Upper lobe of right lung (tissue), 1 donor: ENCODE measurements at regions not wholly inside any gene's neighbourhood (a gene's known extent, or its start where the extent isn't known, plus 50 kb on each side); places are given as distances from the start of the nearest gene placed in this dataset.
A peak's percentile ranks its signal among the peaks of the same experiment; 100 is the strongest.

Source experiments
- ATAC-seq: fragments of 200-7000 bp; cut with Tn5 transposase; one replicate; pipeline ENCODE4 v1.9.1; 2020; ENCODE audit warnings: mild to moderate bottlenecking, moderate library complexity
- DNase-seq: peaks from one replicate; pipeline ENCODE4 v3.0.0-alpha.2; 2020
- H3K27ac ChIP-seq: fragments of 200-600 bp; one replicate; pipeline ENCODE4 v1.8.0; 2022
- H3K27me3 ChIP-seq: fragments of 200-600 bp; one replicate; pipeline ENCODE4 v1.8.0; 2022; ENCODE audit warnings: mild to moderate bottlenecking
- H3K36me3 ChIP-seq: fragments of 200-600 bp; one replicate; pipeline ENCODE4 v1.8.0; 2022
- H3K4me1 ChIP-seq: fragments of 200-600 bp; one replicate; pipeline ENCODE4 v1.8.0; 2022
- H3K4me3 ChIP-seq: fragments of 200-600 bp; one replicate; pipeline ENCODE4 v1.8.0; 2022; ENCODE audit warnings: mild to moderate bottlenecking
- H3K9me3 ChIP-seq: fragments of 200-600 bp; one replicate; pipeline ENCODE4 v1.8.0; 2022
- CTCF ChIP-seq: fragments of 200-600 bp; IDR thresholded peaks from one replicate; pipeline ENCODE4 v1.8.0; 2022; ENCODE audit warnings: antibody characterized with exemption
- intact Hi-C: fragments of 100-400 bp; cut with DNase I; formaldehyde crosslinking; loops from one replicate; pipeline ENCODE4 v1.11.0; 2022
- donor health status: DM: no; HTN: yes; CAD: no; lungs with severe emphysema.

GRCh38 chr9:107594908-107595530 lies 105.5 kb upstream of the KLF4 start:
- intact Hi-C loops = no loop called here
- Histone ChIP-seq H3K4me3 (no peak overlapping the region), H3K9me3 (no peaks in the 10 kb centered on the region), H3K27ac (no peak overlapping the region), H3K27me3 (no peaks in the 10 kb centered on the region), H3K4me1 (no peaks in the 10 kb centered on the region), H3K36me3 (no peaks in the 10 kb centered on the region)
- no peak for TF ChIP-seq CTCF
- DNase-seq (no peak), ATAC-seq (peak; percentile 24)

GRCh38 chr9:107593224-107593870 lies 103.8 kb upstream of the KLF4 start:
- Histone ChIP-seq H3K4me1 (peaks cover 4% of the 10 kb centered on the region), H3K27me3 (no peaks in the 10 kb centered on the region), H3K4me3 (no peak overlapping the region), H3K36me3 (no peaks in the 10 kb centered on the region), H3K27ac (no peak overlapping the region), H3K9me3 (no peaks in the 10 kb centered on the region)
- no peak for DNase-seq
- intact Hi-C loops = no loop called here
- TF ChIP-seq CTCF = no peak
- no peak for ATAC-seq

GRCh38 chr9:107592424-107592823 lies 102.9 kb upstream of the KLF4 start:
- no peaks in the 10 kb centered on the region for H3K36me3 ChIP-seq
- H3K4me3 ChIP-seq = no peak overlapping the region
- ATAC-seq = no peak
- no peak overlapping the region for H3K27ac ChIP-seq
- no peaks in the 10 kb centered on the region for H3K27me3 ChIP-seq
- DNase-seq = no peak
- peaks cover 5% of the 10 kb centered on the region for H3K4me1 ChIP-seq
- intact Hi-C loops = no loop called here
- no peaks in the 10 kb centered on the region for H3K9me3 ChIP-seq
- TF ChIP-seq CTCF = no peak

- H3K9me3 ChIP-seq = no peaks in the 10 kb centered on the region
- no peak overlapping the region for H3K4me3 ChIP-seq
- no peak overlapping the region for H3K27ac ChIP-seq
- intact Hi-C loops = no loop called here
- peaks cover 11% of the 10 kb centered on the region for H3K4me1 ChIP-seq
- DNase-seq = no peak
- no peak for TF ChIP-seq CTCF
- no peaks in the 10 kb centered on the region for H3K27me3 ChIP-seq
- H3K36me3 ChIP-seq = no peaks in the 10 kb centered on the region
- no peak for ATAC-seq
Measured at GRCh38 chr9:107591781-107592180, 102.2 kb upstream of the KLF4 start.

- no peak for TF ChIP-seq CTCF
- Histone ChIP-seq H3K36me3 (no peaks in the 10 kb centered on the region), H3K27ac (peak overlapping the region; percentile 81), H3K4me1 (peaks cover 13% of the 10 kb centered on the region), H3K4me3 (no peak overlapping the region), H3K27me3 (no peaks in the 10 kb centered on the region), H3K9me3 (no peaks in the 10 kb centered on the region)
- DNase-seq (no peak), ATAC-seq (no peak)
- intact Hi-C loops = no loop called here
Measured at GRCh38 chr9:107588393-107588792, 98.8 kb upstream of the KLF4 start.
